Left lung (tissue), 4 donors: ENCODE measurements at regions not wholly inside any gene's neighbourhood (a gene's known extent, or its start where the extent isn't known, plus 50 kb on each side); places are given as distances from the start of the nearest gene placed in this dataset.
"Not testable (repeated sequence)": the region's sequence is repeated elsewhere in the genome, so short reads cannot be mapped to it uniquely, and the experiment has no call there.

Experiments
- ATAC-seq: fragments of 200-7000 bp; cut with Tn5 transposase; one replicate; pipeline ENCODE4 v1.9.1; 2020; ENCODE audit warnings: moderate library complexity
- DNase-seq, 4 donors: peaks; one replicate each; pipeline ENCODE4 v3.0.0-alpha.2; 2013 to 2020
- H3K27ac ChIP-seq, 2 donors: fragments of 200-600 bp; sonication (generic) in 1 of 2; one replicate each; pipeline versions ENCODE4 v1.5.0 to v1.8.0; 2020 to 2021
- H3K27me3 ChIP-seq, 2 donors: fragments of 200-600 bp; sonication (generic) in 1 of 2; one replicate each; pipeline versions ENCODE4 v1.5.0 to v1.8.0; 2020 to 2021
- H3K36me3 ChIP-seq, 2 donors: fragments of 200-600 bp; sonication (generic) in 1 of 2; one replicate each; pipeline versions ENCODE4 v1.5.0 to v1.8.0; 2020 to 2021
- H3K4me1 ChIP-seq, 2 donors: fragments of 200-600 bp; one replicate each; pipeline ENCODE4 v1.8.0; 2021
- H3K4me3 ChIP-seq, 2 donors: fragments of 200-600 bp; sonication (generic) in 1 of 2; one replicate each; pipeline versions ENCODE4 v1.5.0 to v1.8.0; 2020 to 2021; ENCODE audit warnings: mild to moderate bottlenecking in 1 of 2
- H3K9me3 ChIP-seq, 2 donors: fragments of 200-600 bp; sonication (generic) in 1 of 2; one replicate each; pipeline versions ENCODE4 v1.5.0 to v1.8.0; 2020 to 2021
- intact Hi-C, 2 donors: fragments of 100-400 bp; cut with DNase I; formaldehyde crosslinking; loops; one replicate each; pipeline versions ENCODE4 v1.11.2 to v1.14.2; 2022
- TF ChIP-seq, protein P1 (sequence below), 2 donors: fragments of 200-600 bp; sonication (generic) in 1 of 2; IDR thresholded peaks; one replicate each; pipeline versions ENCODE4 v1.5.0 to v1.8.0; 2021; ENCODE audit warnings: antibody characterized with exemption in 2 of 2
- donor health status: DM: no; HTN: yes; CAD: no.
- donor health status: DM: no; HTN: no; CAD: no.

DNA sequence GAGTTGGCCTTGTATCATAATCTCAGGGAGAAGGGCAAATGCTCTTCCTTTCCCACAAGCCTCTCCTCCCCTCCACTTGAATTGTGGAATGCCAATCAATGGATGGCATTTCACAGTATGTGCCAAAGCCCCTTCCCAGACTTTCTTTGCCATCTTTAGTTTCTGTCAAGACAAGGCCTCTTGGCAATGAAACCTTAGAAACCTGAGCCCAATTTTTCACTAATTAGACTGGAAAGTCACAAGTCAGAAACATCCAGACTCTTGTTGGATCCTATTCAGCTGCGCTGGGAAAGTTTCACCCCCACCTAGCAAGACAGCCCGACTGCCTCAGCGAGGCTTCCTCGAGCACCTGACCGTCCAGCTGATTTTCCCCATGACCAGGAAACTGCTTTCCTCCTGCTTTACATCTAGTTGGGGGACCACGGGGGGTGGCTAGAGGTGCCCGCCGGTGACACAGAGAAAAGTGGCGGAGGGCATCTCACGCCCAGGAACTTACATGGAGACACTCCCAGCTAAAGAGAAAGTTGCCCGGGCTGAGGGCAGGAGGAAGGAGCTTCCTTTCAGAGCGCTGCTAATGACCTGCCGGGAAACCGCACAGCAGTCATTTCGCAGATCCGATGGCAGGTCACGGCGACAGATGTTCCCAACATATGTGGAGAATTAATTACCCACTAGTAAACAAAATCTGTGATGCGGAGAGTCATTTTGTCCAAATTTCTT, 302.6 kb upstream of the RRP15 start:
- Histone ChIP-seq H3K4me3 (no peak overlapping the region), H3K27me3 (no peaks in the 10 kb centered on the region), H3K9me3 (no peaks in the 10 kb centered on the region), H3K27ac (no peak overlapping the region), H3K4me1 (no peaks in the 10 kb centered on the region), H3K36me3 (no peaks in the 10 kb centered on the region)
- TF ChIP-seq, protein P1, sequence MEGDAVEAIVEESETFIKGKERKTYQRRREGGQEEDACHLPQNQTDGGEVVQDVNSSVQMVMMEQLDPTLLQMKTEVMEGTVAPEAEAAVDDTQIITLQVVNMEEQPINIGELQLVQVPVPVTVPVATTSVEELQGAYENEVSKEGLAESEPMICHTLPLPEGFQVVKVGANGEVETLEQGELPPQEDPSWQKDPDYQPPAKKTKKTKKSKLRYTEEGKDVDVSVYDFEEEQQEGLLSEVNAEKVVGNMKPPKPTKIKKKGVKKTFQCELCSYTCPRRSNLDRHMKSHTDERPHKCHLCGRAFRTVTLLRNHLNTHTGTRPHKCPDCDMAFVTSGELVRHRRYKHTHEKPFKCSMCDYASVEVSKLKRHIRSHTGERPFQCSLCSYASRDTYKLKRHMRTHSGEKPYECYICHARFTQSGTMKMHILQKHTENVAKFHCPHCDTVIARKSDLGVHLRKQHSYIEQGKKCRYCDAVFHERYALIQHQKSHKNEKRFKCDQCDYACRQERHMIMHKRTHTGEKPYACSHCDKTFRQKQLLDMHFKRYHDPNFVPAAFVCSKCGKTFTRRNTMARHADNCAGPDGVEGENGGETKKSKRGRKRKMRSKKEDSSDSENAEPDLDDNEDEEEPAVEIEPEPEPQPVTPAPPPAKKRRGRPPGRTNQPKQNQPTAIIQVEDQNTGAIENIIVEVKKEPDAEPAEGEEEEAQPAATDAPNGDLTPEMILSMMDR (IDR thresholded peaks at IDR 0.05), result no peak
- intact Hi-C loops, result no loop called here
- DNase-seq, result no peak
- ATAC-seq, result no peak

DNA sequence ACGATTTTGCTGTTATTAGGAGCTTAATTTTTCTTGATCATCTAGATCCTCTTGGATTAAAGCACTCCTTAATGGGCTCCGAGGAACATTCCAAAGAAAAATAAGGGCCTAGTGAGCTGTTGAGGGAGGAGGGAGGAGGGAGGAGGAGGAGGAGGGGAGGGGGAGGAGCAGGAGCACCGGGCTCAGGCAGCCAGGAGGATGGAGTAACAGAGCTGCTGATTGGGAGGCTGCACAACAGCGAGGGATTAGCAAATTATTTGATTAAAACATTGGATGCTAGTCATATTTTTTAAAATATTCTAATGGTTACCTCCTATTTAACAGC, 302.1 kb upstream of the RRP15 start:
- Histone ChIP-seq H3K4me1 (no peaks in the 10 kb centered on the region), H3K27ac (no peak overlapping the region), H3K27me3 (no peaks in the 10 kb centered on the region), H3K9me3 (no peaks in the 10 kb centered on the region), H3K36me3 (no peaks in the 10 kb centered on the region), H3K4me3 (no peak overlapping the region)
- peak in 2 of 4 donors; percentile 11 to 16 for DNase-seq
- intact Hi-C loops, result no loop called here
- TF ChIP-seq, protein P1 (IDR thresholded peaks at IDR 0.05), result no peak
- no peak for ATAC-seq

DNA sequence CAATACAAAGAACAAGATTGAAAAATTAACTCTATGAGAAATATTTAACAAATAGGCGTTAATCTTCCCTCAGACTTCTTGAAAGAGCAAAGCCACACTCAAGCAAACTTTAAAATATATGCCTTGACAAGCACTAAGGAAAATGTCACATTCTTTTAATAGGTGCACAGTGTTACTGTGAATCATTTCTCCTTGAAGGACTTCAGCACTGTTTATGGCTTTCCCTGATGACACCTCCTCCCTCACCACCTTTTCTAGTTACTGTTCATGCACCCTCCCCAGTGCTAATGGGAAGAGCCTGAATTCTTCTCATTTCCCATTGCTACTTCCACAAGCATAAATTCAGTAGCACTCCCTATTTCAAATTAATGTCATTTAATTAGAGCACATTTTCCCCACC, 299.5 kb upstream of the RRP15 start:
- ATAC-seq (no peak), DNase-seq (no peak)
- intact Hi-C loops, result no loop called here
- TF ChIP-seq, protein P1 (IDR thresholded peaks at IDR 0.05), result no peak
- Histone ChIP-seq H3K27me3 (no peaks in the 10 kb centered on the region), H3K9me3 (no peaks in the 10 kb centered on the region), H3K36me3 (no peaks in the 10 kb centered on the region), H3K4me1 (no peaks in the 10 kb centered on the region), H3K4me3 (no peak overlapping the region), H3K27ac (no peak overlapping the region)

DNA sequence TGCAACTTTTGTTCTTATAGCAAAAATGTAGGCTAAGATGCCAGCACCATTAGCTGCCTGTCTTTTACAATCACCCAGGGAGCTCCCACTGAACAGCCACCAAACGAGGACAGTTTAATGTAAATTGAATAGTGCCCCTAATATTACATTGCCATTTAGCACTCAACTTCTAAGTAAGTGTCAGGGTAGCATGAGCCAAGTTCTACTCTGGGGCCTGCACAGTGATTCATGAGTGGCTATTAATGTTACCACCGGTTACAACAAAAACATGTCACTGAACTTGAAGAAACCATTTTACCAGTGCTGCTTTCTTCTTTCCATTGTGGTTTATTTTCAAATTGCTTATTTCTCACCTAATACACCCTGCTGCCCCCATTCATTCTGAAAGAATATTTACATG, 295.6 kb upstream of the RRP15 start:
- no peaks in the 10 kb centered on the region for H3K36me3 ChIP-seq
- H3K4me1 ChIP-seq, result no peaks in the 10 kb centered on the region
- no peaks in the 10 kb centered on the region for H3K9me3 ChIP-seq
- intact Hi-C loops, result no loop called here
- H3K4me3 ChIP-seq, result no peak overlapping the region
- DNase-seq (peak in 1 of 4 donors; percentile 10), ATAC-seq (no peak)
- TF ChIP-seq, protein P1 (IDR thresholded peaks at IDR 0.05), result no peak
- no peak overlapping the region for H3K27ac ChIP-seq
- H3K27me3 ChIP-seq, result no peaks in the 10 kb centered on the region

DNA sequence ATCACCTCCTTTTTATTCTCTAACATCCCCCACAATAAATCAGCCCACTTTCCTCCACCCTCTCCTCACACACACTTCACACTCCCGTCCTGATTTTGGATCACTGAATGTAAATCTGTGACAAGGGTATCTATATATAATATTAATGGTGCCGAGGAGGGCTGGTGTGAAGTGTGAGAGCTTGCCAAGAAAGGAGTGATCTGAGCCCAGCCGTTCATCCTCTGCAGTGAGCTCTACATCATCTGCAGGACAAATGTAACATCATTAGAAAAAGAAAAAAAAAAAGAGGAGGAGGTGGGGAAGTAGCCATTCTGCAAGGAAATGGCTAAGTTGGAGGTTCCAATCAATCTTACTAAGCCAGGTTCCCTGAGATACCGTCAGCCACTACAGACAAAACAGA, 291.7 kb upstream of the RRP15 start:
- H3K9me3 ChIP-seq, result no peaks in the 10 kb centered on the region

DNA sequence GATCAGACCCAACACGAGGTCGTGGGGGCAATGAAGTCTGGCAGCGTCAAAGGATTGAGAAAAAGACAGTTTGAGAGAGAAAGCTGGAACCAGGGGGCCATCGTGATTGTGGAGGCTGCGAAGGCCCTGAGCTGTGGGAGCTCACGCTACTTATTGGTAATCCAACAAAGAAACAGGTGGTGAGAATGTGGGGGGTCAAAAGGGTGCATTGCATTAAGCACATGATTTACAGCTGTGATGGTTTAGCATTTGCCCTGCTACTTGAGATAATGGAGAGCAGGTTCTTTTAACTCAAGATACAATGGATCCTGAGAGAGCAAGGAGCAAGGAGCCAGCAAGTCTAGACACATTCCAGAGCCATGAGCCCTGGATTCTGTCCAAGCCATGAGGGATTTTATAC, 276.8 kb upstream of the RRP15 start:
- H3K36me3 ChIP-seq, DNase-seq, H3K27me3 ChIP-seq, intact Hi-C loops, H3K4me3 ChIP-seq, H3K9me3 ChIP-seq, ATAC-seq, H3K27ac ChIP-seq, H3K4me1 ChIP-seq: not testable (repeated sequence)

More for the DNA sequence above, 291.7 kb upstream of the RRP15 start:
- Histone ChIP-seq H3K27me3 (no peaks in the 10 kb centered on the region), H3K4me3 (no peak overlapping the region), H3K36me3 (no peaks in the 10 kb centered on the region), H3K27ac (no peak overlapping the region), H3K4me1 (no peaks in the 10 kb centered on the region)
- no peak for ATAC-seq
- intact Hi-C loops, result no loop called here
- DNase-seq, result no peak
- TF ChIP-seq, protein P1 (IDR thresholded peaks at IDR 0.05), result no peak

GRCh38 chr1:218015106-218015505, 270.0 kb upstream of the RRP15 start:
- H3K27ac ChIP-seq, H3K4me1 ChIP-seq, ATAC-seq, intact Hi-C loops, H3K9me3 ChIP-seq, DNase-seq, H3K4me3 ChIP-seq, H3K36me3 ChIP-seq, H3K27me3 ChIP-seq: not testable (repeated sequence)
